Activated CD4-positive, alpha-beta T cell treated with anti-CD3 and anti-CD28 coated beads for 36 hours (primary cell): ENCODE measurements at regions not wholly inside any gene's neighbourhood (a gene's known extent, or its start where the extent isn't known, plus 50 kb on each side); places are given as distances from the start of the nearest gene placed in this dataset.
A peak's percentile ranks its signal among the peaks of the same experiment; 100 is the strongest.

Experiments
- ATAC-seq: fragments of 200-7000 bp; cut with Tn5 transposase; one replicate; pipeline ENCODE4 v1.10.0; 2021; ENCODE audit warnings: mild to moderate bottlenecking, moderate library complexity
- CTCF ChIA-PET: fragments of 350-600 bp; sonication (Branson Sonifier 250); formaldehyde crosslinking; loops from one replicate; lab custom pipeline; 2021; ENCODE audit warnings: antibody characterized with exemption; lab: Charles Lee
- POLR2A ChIA-PET: fragments of 350-600 bp; sonication (Branson Sonifier 250); formaldehyde crosslinking; loops from one replicate; lab custom pipeline; 2021; ENCODE audit warnings: antibody characterized with exemption, inconsistent platforms; lab: Charles Lee
- DNase-seq: peaks from one replicate; pipeline ENCODE4 v3.0.0-alpha.2; 2020
- H3K27ac Mint-ChIP-seq: one replicate; pipeline ENCODE4 v1.8.0; 2021; ENCODE audit warnings: mixed read lengths
- H3K27me3 Mint-ChIP-seq: one replicate; pipeline ENCODE4 v1.8.0; 2021; ENCODE audit warnings: mixed read lengths
- H3K36me3 Mint-ChIP-seq: one replicate; pipeline ENCODE4 v1.8.0; 2021; ENCODE audit warnings: low read depth, mixed read lengths
- H3K4me1 Mint-ChIP-seq: one replicate; pipeline ENCODE4 v1.8.0; 2021; ENCODE audit warnings: mixed read lengths
- H3K4me3 Mint-ChIP-seq: one replicate; pipeline ENCODE4 v1.8.0; 2021; ENCODE audit warnings: mild to moderate bottlenecking, moderate library complexity, mixed read lengths
- H3K9me3 Mint-ChIP-seq: one replicate; pipeline ENCODE4 v1.8.0; 2021; ENCODE audit warnings: low read depth, mixed read lengths
- intact Hi-C, 2 experiments: fragments of 100-400 bp; cut with DNase I in 1 of 2; cut with micrococcal nuclease in 1 of 2; formaldehyde crosslinking; loops; one replicate each; pipeline versions ENCODE4 v1.14.2 to v1.15.1; 2022 to 2024; cut with DNase I, micrococcal nuclease

- DNase-seq (no peak), ATAC-seq (no peak)
- no peak overlapping the region for H3K27ac Mint-ChIP-seq
- H3K9me3 Mint-ChIP-seq = no peaks in the 10 kb centered on the region
- POLR2A ChIA-PET = no interaction called here
- H3K4me3 Mint-ChIP-seq = no peak overlapping the region
- CTCF ChIA-PET = no interaction called here
- H3K36me3 Mint-ChIP-seq = no peaks in the 10 kb centered on the region
- intact Hi-C loops = no loop called here
- peaks cover 10% of the 10 kb centered on the region for H3K27me3 Mint-ChIP-seq
- peaks cover 2% of the 10 kb centered on the region for H3K4me1 Mint-ChIP-seq
These were observed 356.7 kb downstream of the DIRAS2 start for GRCh38 chr9:90285946-90286345.

GRCh38 chr9:90287567-90288274 lies 354.9 kb downstream of the DIRAS2 start:
- Mint-ChIP-seq H3K27me3 (peaks cover 6% of the 10 kb centered on the region), H3K9me3 (no peaks in the 10 kb centered on the region), H3K4me1 (peaks cover 2% of the 10 kb centered on the region), H3K4me3 (no peak overlapping the region), H3K36me3 (no peaks in the 10 kb centered on the region), H3K27ac (no peak overlapping the region)
- ChIA-PET CTCF (interaction anchor here (1.7 kb wide), 1 partner anchor 10 kb away, joined by 3 read pairs; no protein-coding TSS in a partner anchor), POLR2A (no interaction called here)
- ATAC-seq (peak; percentile 70), DNase-seq (peak; percentile 33)
- intact Hi-C loops = no loop called here

- H3K27me3 Mint-ChIP-seq = peaks cover 6% of the 10 kb centered on the region
- intact Hi-C loops = no loop called here
- DNase-seq (no peak), ATAC-seq (no peak)
- H3K27ac Mint-ChIP-seq = no peak overlapping the region
- no peaks in the 10 kb centered on the region for H3K36me3 Mint-ChIP-seq
- no peak overlapping the region for H3K4me3 Mint-ChIP-seq
- CTCF ChIA-PET = interaction anchor here (1.7 kb wide), 1 partner anchor 11 kb away, joined by 3 read pairs; no protein-coding TSS in a partner anchor
- no peaks in the 10 kb centered on the region for H3K9me3 Mint-ChIP-seq
- POLR2A ChIA-PET = no interaction called here
- peaks cover 2% of the 10 kb centered on the region for H3K4me1 Mint-ChIP-seq
These were observed 354.4 kb downstream of the DIRAS2 start for GRCh38 chr9:90288275-90288639.

- ATAC-seq = no peak
These were observed 351.7 kb downstream of the DIRAS2 start for GRCh38 chr9:90290716-90291485.

GRCh38 chr9:90296539-90296938 lies 346.1 kb downstream of the DIRAS2 start:
- no peak for ATAC-seq
- intact Hi-C loops = no loop called here
- ChIA-PET POLR2A (no interaction called here), CTCF (interaction anchor here (0.6 kb wide), 1 partner anchor 503 kb away, joined by 4 read pairs; no protein-coding TSS in a partner anchor)
- H3K27me3 Mint-ChIP-seq = peaks cover 7% of the 10 kb centered on the region
- H3K4me1 Mint-ChIP-seq = no peaks in the 10 kb centered on the region
- H3K36me3 Mint-ChIP-seq = no peaks in the 10 kb centered on the region
- no peaks in the 10 kb centered on the region for H3K9me3 Mint-ChIP-seq
- H3K4me3 Mint-ChIP-seq = no peak overlapping the region
- no peak for DNase-seq
- H3K27ac Mint-ChIP-seq = no peak overlapping the region

More at GRCh38 chr9:90290716-90291485, 351.7 kb downstream of the DIRAS2 start:
- no peak for DNase-seq
- Mint-ChIP-seq H3K4me1 (peaks cover 2% of the 10 kb centered on the region), H3K4me3 (no peak overlapping the region), H3K27me3 (peaks cover 6% of the 10 kb centered on the region), H3K27ac (no peak overlapping the region), H3K36me3 (no peaks in the 10 kb centered on the region), H3K9me3 (no peaks in the 10 kb centered on the region)
- intact Hi-C loops = no loop called here
- POLR2A ChIA-PET = no interaction called here
- CTCF ChIA-PET = no interaction called here

GRCh38 chr9:90299968-90300367 lies 342.7 kb downstream of the DIRAS2 start:
- intact Hi-C loops = no loop called here
- H3K4me3 Mint-ChIP-seq = no peak overlapping the region
- no peaks in the 10 kb centered on the region for H3K4me1 Mint-ChIP-seq
- ATAC-seq = no peak
- CTCF ChIA-PET = interaction anchor here (0.6 kb wide), 1 partner anchor 26 kb away, joined by 3 read pairs; no protein-coding TSS in a partner anchor
- H3K36me3 Mint-ChIP-seq = no peaks in the 10 kb centered on the region
- H3K27ac Mint-ChIP-seq = no peak overlapping the region
- DNase-seq = no peak
- POLR2A ChIA-PET = no interaction called here
- peaks cover 17% of the 10 kb centered on the region for H3K27me3 Mint-ChIP-seq
- no peaks in the 10 kb centered on the region for H3K9me3 Mint-ChIP-seq

GRCh38 chr9:90300611-90301276 lies 341.9 kb downstream of the DIRAS2 start:
- POLR2A ChIA-PET = no interaction called here
- H3K27ac Mint-ChIP-seq = no peak overlapping the region

GRCh38 chr9:90301277-90301653 lies 341.4 kb downstream of the DIRAS2 start:
- ChIA-PET CTCF (no interaction called here), POLR2A (interaction anchor here (0.5 kb wide), 1 partner anchor 59 kb away, joined by 3 read pairs; no protein-coding TSS in a partner anchor)
- Mint-ChIP-seq H3K4me3 (no peak overlapping the region), H3K27ac (no peak overlapping the region), H3K4me1 (no peaks in the 10 kb centered on the region), H3K27me3 (peaks cover 16% of the 10 kb centered on the region), H3K9me3 (no peaks in the 10 kb centered on the region), H3K36me3 (no peaks in the 10 kb centered on the region)
- intact Hi-C loops = no loop called here
- ATAC-seq (no peak), DNase-seq (no peak)

More at GRCh38 chr9:90300611-90301276, 341.9 kb downstream of the DIRAS2 start:
- Mint-ChIP-seq H3K4me1 (no peaks in the 10 kb centered on the region), H3K27me3 (peaks cover 20% of the 10 kb centered on the region), H3K36me3 (no peaks in the 10 kb centered on the region), H3K9me3 (no peaks in the 10 kb centered on the region), H3K4me3 (no peak overlapping the region)
- CTCF ChIA-PET = interaction anchor here (0.6 kb wide), 1 partner anchor 27 kb away, joined by 3 read pairs; no protein-coding TSS in a partner anchor
- intact Hi-C loops = no loop called here
- DNase-seq (no peak), ATAC-seq (no peak)

- ChIA-PET CTCF (no interaction called here), POLR2A (no interaction called here)
- H3K27ac Mint-ChIP-seq = no peak overlapping the region
- H3K4me3 Mint-ChIP-seq = no peak overlapping the region
- DNase-seq (no peak), ATAC-seq (no peak)
- no peaks in the 10 kb centered on the region for H3K4me1 Mint-ChIP-seq
- H3K36me3 Mint-ChIP-seq = no peaks in the 10 kb centered on the region
- peaks cover 16% of the 10 kb centered on the region for H3K27me3 Mint-ChIP-seq
- intact Hi-C loops = no loop called here
- H3K9me3 Mint-ChIP-seq = no peaks in the 10 kb centered on the region
These were observed 339.0 kb downstream of the DIRAS2 start for GRCh38 chr9:90303655-90304054.

- H3K4me3 Mint-ChIP-seq = no peak overlapping the region
- intact Hi-C loops = no loop called here
These were observed 336.5 kb downstream of the DIRAS2 start for GRCh38 chr9:90306158-90306557.

GRCh38 chr9:90307167-90307833 lies 335.3 kb downstream of the DIRAS2 start:
- POLR2A ChIA-PET = no interaction called here
- H3K4me3 Mint-ChIP-seq = no peak overlapping the region

More at GRCh38 chr9:90306158-90306557, 336.5 kb downstream of the DIRAS2 start:
- DNase-seq = no peak
- Mint-ChIP-seq H3K4me1 (no peaks in the 10 kb centered on the region), H3K9me3 (no peaks in the 10 kb centered on the region), H3K36me3 (no peaks in the 10 kb centered on the region), H3K27ac (no peak overlapping the region), H3K27me3 (peaks cover 15% of the 10 kb centered on the region)
- CTCF ChIA-PET = interaction anchor here (0.6 kb wide), 1 partner anchor 55 kb away, joined by 4 read pairs; no protein-coding TSS in a partner anchor
- ATAC-seq = no peak
- POLR2A ChIA-PET = no interaction called here

More at GRCh38 chr9:90307167-90307833, 335.3 kb downstream of the DIRAS2 start:
- no peaks in the 10 kb centered on the region for H3K36me3 Mint-ChIP-seq
- H3K27ac Mint-ChIP-seq = no peak overlapping the region
- DNase-seq (no peak), ATAC-seq (no peak)
- intact Hi-C loops = no loop called here
- no peaks in the 10 kb centered on the region for H3K9me3 Mint-ChIP-seq
- no peaks in the 10 kb centered on the region for H3K4me1 Mint-ChIP-seq
- CTCF ChIA-PET = interaction anchor here (0.8 to 1.1 kb wide), 2 partner anchors 11 to 16 kb away, joined by 3 read pairs; no protein-coding TSS in a partner anchor
- H3K27me3 Mint-ChIP-seq = peaks cover 15% of the 10 kb centered on the region
